Esophagus muscularis mucosa (tissue), 4 donors: ENCODE measurements at regions not wholly inside any gene's neighbourhood (a gene's known extent, or its start where the extent isn't known, plus 50 kb on each side); places are given as distances from the start of the nearest gene placed in this dataset.

Source experiments
- CTCF ChIP-seq, 3 experiments: fragments of 200-600 bp in 2 of 3; fragments of 450-650 bp in 1 of 3; sonication (generic) in 2 of 3; IDR thresholded peaks; one replicate each; pipeline ENCODE4 v1.5.1; 2017 to 2019; ENCODE audit warnings: antibody characterized with exemption in 3 of 3, mild to moderate bottlenecking in 2 of 3, moderate library complexity in 1 of 3
- EP300 ChIP-seq: sonication (generic); formaldehyde crosslinking; IDR thresholded peaks from one replicate; pipeline ENCODE4 v1.6.1; 2017; ENCODE audit warnings: antibody characterized with exemption
- POLR2A ChIP-seq: fragments of 450-650 bp; IDR thresholded peaks from one replicate; pipeline ENCODE4 v1.6.1; 2017; ENCODE audit warnings: antibody characterized with exemption, moderate library complexity, mild to moderate bottlenecking, low read depth
- POLR2AphosphoS5 ChIP-seq, 2 donors: sonication (generic); formaldehyde crosslinking; IDR thresholded peaks; one replicate each; pipeline ENCODE4 v1.6.1; 2017; ENCODE audit warnings: antibody characterized with exemption in 2 of 2

- TF ChIP-seq POLR2AphosphoS5 (IDR thresholded peaks at IDR 0.05) (no peak), CTCF (IDR thresholded peaks at IDR 0.05) (no peak), EP300 (no peak), POLR2A (no peak)
Observed at GRCh38 chr1:78318011-78318410, 172.8 kb upstream of the PTGFR start.
